AG09319 (cell line): ENCODE measurements at regions not wholly inside any gene's neighbourhood (a gene's known extent, or its start where the extent isn't known, plus 50 kb on each side); places are given as distances from the start of the nearest gene placed in this dataset.

Source experiments
- DNase-seq: peaks from one replicate; pipeline ENCODE4 v3.0.0-alpha.2; 2010; ENCODE audit warnings: low read depth; ENCODE audit errors: extremely low read depth
- TF ChIP-seq, protein P1 (sequence below): IDR thresholded peaks from 2 replicates; pipeline ENCODE4 v1.5.1; 2011; ENCODE audit warnings: low read depth, mild to moderate bottlenecking, inconsistent platforms, low read length, moderate library complexity

DNA sequence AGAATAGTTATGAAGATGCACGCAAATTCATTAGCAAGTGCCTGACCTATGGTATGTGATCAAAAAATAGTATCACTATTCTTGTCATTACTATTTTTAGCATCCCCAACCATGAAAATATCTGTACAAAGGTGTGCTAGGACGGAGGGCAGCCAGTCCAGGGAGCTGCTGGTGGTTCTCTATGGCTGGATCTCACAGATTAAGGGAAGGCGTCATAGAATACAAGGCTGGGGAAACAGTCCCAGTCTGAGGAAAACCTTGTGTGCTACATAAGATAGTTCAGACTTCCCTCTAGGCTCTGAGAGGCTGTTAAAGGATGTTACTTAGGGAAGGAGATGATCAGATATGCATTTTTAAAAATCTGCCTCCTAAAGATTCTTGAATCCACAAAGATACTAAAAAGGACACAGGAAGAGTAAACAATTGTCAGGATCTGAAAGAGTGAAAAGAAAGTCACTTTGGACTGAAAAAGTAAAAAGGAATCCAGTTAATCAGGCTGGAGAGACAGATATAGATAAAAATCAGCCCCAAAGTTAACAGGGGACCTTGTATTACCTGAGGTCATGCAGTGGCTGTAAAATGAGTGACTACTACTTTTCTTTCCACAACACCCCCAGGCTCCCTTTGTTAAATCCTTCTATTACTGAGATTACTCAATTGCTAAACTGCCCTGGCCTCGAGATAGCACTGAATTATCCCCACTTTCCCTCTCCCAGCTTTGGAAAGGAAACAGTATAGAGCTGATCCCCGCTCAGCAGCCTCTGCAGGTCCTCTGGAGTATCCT lies 108.6 kb downstream of the MAB21L3 start:
- no peak for DNase-seq
- TF ChIP-seq, protein P1, sequence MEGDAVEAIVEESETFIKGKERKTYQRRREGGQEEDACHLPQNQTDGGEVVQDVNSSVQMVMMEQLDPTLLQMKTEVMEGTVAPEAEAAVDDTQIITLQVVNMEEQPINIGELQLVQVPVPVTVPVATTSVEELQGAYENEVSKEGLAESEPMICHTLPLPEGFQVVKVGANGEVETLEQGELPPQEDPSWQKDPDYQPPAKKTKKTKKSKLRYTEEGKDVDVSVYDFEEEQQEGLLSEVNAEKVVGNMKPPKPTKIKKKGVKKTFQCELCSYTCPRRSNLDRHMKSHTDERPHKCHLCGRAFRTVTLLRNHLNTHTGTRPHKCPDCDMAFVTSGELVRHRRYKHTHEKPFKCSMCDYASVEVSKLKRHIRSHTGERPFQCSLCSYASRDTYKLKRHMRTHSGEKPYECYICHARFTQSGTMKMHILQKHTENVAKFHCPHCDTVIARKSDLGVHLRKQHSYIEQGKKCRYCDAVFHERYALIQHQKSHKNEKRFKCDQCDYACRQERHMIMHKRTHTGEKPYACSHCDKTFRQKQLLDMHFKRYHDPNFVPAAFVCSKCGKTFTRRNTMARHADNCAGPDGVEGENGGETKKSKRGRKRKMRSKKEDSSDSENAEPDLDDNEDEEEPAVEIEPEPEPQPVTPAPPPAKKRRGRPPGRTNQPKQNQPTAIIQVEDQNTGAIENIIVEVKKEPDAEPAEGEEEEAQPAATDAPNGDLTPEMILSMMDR: no peak

DNA sequence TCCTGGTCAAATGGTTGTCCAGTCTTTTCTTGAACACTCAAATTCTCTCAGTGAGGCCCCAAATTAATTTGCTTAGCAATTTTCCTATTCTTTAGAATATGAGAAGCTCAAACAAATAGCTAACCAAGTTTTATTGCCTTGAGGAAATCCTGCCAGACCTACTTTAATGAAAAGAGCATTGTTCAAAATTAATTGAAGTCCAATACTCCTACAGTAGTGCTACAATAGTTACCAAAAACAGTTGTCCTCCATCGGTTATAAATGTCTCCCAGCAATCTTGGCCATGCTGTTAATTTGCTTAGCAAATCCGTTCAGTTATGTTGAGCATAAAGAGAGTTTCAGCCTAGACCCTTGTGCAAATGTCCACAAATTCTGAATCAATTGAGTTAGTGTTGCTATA lies 112.9 kb downstream of the MAB21L3 start:
- DNase-seq: no peak
- TF ChIP-seq, protein P1: no peak

DNA sequence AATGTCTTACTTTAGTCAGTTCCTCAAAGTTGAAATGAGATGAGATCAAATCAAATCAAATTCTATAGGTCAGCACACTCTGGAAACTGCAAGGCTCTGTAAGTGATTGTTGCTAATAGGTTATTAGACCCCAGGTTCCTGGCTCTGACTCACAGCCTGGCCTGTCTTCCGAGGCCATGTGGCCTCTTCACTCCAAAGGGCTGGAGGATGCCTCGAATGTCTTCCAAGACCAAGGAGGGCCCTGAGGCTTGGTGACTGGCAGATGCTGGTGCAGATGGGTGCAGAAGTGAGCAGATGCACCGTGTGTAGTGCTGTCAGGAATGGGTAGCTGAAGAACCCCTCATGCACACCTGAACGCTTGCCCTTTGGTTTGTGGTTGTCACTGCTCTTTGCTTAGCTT lies 113.4 kb downstream of the MAB21L3 start:
- no peak for DNase-seq
- TF ChIP-seq, protein P1: no peak

DNA sequence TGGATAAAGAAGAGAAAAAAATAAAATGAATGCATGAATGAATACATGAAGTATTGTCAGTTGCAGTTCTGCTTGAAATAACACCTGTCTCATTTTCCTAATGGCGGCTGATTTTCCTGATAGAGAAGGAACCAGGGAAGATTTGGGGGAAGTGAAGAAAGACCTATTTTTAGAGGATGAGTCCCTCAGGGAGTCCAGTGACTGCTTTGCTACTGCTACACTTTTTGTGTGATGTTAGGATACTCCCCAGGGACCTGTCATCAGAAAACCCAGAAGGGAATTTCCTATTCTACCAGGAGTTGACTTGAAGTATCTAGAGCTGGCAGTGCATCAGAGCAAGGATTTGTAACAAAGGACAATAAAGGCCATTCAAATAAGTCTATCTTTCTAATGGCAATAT lies 114.8 kb downstream of the MAB21L3 start:
- TF ChIP-seq, protein P1: no peak
- no peak for DNase-seq

DNA sequence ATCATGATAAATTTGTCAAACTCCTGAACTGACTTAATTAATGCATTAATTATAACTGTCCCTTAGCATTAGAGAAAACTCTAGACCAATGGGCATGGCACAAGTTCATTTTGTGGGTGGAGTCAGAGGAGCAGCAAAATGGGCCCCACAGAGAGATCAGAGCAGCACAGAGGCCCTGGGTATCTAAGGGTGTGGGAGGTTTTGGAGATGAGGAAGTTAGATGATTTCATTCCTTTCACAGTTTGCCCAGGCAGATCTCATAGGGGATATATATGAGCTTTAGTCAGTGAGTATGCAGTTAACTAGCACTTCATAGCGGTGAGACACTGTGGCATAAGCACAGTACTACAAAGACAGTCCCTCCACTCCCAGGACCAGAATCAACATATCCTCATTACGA lies 117.3 kb downstream of the MAB21L3 start:
- TF ChIP-seq, protein P1: no peak

DNA sequence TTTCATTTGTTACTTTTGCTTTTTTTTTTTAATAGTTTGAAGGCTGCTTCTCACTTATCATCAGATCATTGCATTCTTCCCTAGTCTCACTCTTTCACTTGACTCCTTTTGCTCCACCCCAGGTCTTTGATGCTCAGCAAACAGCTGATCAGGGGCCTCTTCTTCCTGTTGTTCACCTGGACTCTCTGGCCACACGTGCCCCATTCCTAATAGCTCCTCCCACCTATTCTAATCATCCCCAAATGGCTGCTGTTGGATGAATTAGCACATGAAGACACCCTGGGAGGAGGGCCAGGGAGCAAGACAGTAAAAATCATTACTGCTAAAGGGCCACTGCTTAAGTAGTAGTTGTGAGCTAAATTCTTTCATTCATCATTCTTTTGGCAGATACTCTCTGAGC lies 119.5 kb downstream of the MAB21L3 start:
- DNase-seq: no peak

More for the DNA sequence above, 117.3 kb downstream of the MAB21L3 start:
- DNase-seq: no peak

DNA sequence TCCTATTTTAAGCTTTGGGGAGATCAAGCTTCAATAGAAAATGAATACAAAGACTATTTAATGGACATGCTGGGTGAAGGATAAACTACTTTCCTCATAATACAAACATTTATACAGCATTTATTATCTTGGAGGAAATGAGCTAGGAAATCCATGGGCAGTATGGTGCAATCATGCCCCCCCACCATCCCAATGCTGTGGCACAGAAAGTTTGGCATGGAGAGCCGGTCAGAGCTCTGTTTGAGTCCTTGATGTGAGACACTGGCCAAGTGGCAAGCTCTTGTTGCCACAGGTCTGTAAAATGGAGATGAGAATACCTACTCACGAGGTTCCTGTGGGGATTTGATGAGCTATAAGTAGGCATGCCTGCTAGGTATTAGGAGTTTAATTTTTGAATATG lies 120.6 kb downstream of the MAB21L3 start:
- no peak for DNase-seq
- TF ChIP-seq, protein P1: no peak

More for the DNA sequence above, 119.5 kb downstream of the MAB21L3 start:
- TF ChIP-seq, protein P1: no peak
